Adipocyte (in vitro differentiated cells): ENCODE measurements at regions not wholly inside any gene's neighbourhood (a gene's known extent, or its start where the extent isn't known, plus 50 kb on each side); places are given as distances from the start of the nearest gene placed in this dataset.
"Not testable (repeated sequence)": the region's sequence is repeated elsewhere in the genome, so short reads cannot be mapped to it uniquely, and the experiment has no call there.

Experiments used
- DNase-seq: peaks from one replicate; pipeline ENCODE4 v3.0.0-alpha.2; 2015; ENCODE audit warnings: low read depth
- H3K27me3 ChIP-seq: replicated peaks from 2 replicates; pipeline ENCODE4 v1.7.0; 2013; ENCODE audit warnings: mild to moderate bottlenecking, low read length, moderate library complexity; ENCODE audit not compliant: control insufficient read depth, insufficient read depth
- H3K36me3 ChIP-seq: 2 replicates; pipeline ENCODE4 v1.7.0; 2013; ENCODE audit warnings: low read length, mild to moderate bottlenecking, moderate library complexity; ENCODE audit not compliant: control insufficient read depth, insufficient read depth, severe bottlenecking
- H3K4me1 ChIP-seq: 2 replicates; pipeline ENCODE4 v1.7.0; 2013; ENCODE audit warnings: mild to moderate bottlenecking, low read length, moderate library complexity; ENCODE audit not compliant: control insufficient read depth, insufficient read depth
- H3K4me3 ChIP-seq: 2 replicates; pipeline ENCODE4 v1.7.0; 2013; ENCODE audit warnings: mild to moderate bottlenecking, low read length, moderate library complexity
- H3K9ac ChIP-seq: 2 replicates; pipeline ENCODE4 v1.7.0; 2013; ENCODE audit warnings: mild to moderate bottlenecking, low read length, moderate library complexity
- H3K9me3 ChIP-seq: 2 replicates; pipeline ENCODE4 v1.7.0; 2013; ENCODE audit warnings: mild to moderate bottlenecking, low read length, moderate library complexity; ENCODE audit not compliant: control insufficient read depth

DNA sequence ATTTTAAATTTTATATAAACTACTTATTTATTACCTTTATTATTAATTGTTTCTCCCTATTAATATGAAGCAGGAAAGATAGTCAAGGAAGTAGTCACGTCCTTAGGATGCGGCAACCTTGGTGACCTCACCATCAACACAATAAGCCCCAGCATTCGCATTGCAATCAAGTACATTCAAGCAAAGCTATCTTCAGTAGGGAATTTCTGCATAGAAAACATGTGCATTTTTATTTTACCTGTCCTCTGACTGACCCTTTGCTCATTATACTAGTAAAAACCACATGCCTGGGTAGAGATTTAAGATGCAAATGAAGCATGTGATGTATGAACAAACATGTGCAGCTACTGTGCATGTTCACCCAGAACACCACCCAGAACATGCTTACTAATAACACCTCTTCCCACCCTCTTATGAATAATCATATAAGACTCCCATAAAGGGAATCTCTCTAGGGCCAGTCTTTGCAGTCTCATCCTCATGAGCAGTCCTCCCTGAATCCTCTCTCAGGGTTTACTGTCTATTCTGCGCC, 869.6 kb downstream of the TAF11L14 start:
- Histone ChIP-seq H3K9me3 (peaks cover 3% of the 10 kb centered on the region), H3K4me1 (no peaks in the 10 kb centered on the region)

DNA sequence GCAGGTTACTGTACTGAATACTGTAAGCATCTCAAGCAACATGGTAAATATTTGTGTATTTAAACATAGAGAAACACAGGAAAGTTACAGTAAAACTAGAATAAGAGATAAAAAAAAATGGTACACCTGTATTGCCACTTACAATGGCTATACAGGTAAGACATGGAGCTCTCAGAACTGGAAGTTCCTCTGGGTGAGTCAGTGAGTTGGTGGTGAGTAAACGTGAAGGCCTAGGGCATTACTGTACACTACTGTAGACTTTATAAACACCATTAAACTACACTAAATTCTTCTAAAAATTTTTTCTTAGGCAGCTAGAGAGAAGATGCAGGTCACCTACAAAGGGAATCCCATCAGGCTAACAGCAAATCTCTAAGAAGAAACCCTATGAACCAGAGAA, 872.9 kb downstream of the TAF11L14 start:
- DNase-seq = no peak
- H3K9ac ChIP-seq = no peak overlapping the region
- no peaks in the 10 kb centered on the region for H3K27me3 ChIP-seq
- H3K9me3 ChIP-seq = peaks cover 3% of the 10 kb centered on the region
- H3K4me3 ChIP-seq = no peak overlapping the region
- no peaks in the 10 kb centered on the region for H3K4me1 ChIP-seq
- no peaks in the 10 kb centered on the region for H3K36me3 ChIP-seq

More for the DNA sequence above, 869.6 kb downstream of the TAF11L14 start:
- no peaks in the 10 kb centered on the region for H3K27me3 ChIP-seq
- no peak for DNase-seq
- H3K36me3 ChIP-seq = no peaks in the 10 kb centered on the region
- H3K9ac ChIP-seq = no peak overlapping the region
- no peak overlapping the region for H3K4me3 ChIP-seq

DNA sequence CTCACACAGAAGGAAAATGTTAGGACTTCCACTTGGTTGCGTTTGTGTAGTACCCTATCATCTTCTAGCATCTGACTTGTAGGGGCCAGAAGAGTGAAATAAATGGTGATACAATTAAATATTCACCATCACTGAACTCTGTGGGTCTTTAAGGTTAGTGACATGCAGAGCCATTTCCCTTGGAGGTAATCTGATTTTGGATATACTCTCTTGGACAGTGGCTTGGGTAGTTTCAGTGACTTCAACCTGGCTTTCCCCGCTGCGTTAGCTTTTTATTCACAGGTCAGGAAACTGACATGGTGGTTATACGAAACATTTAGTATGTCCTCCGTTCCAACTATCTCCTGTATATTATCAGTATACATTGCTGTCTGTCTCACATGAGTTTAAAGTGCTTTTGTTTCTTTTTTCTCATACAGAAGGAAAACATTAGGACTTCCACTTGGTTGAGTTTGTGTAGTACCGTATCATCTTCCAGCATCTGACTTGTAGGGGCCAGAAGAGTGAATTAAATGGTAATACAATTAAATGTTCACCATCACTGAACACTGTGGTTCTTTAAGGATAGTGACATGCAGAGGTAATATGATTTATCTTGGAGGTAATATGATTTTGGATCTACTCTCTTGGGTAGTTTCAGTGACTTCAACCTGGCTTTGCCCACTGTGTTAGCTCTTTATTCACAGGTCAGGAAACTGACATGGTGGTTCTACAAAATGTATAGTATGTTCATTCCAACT, 883.6 kb downstream of the TAF11L14 start:
- H3K4me1 ChIP-seq = no peaks in the 10 kb centered on the region
- DNase-seq = no peak
- no peaks in the 10 kb centered on the region for H3K36me3 ChIP-seq
- peaks cover 4% of the 10 kb centered on the region for H3K9me3 ChIP-seq
- H3K4me3 ChIP-seq = no peak overlapping the region
- no peaks in the 10 kb centered on the region for H3K27me3 ChIP-seq
- H3K9ac ChIP-seq = no peak overlapping the region

DNA sequence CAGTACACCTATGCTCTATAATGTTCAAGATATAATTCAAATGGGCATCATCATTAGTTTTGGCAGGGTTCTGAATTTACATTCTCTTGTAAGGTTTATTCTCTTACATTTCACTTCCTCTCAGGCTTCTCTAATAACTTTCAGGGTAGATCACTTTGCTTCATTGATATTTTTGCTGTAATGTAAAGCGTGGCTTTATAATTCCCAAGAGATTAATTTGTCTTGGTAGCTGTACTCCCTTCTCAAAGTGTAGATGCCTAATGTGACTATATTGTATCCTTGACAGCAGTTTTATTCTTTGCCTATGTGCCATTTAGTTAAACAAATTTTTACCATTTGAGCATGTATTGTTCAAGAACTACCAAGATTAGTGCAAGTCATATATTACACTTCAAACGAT, 889.1 kb downstream of the TAF11L14 start:
- no peak for DNase-seq
- peaks cover 4% of the 10 kb centered on the region for H3K9me3 ChIP-seq
- H3K36me3 ChIP-seq = no peaks in the 10 kb centered on the region
- H3K4me3 ChIP-seq = no peak overlapping the region
- H3K4me1 ChIP-seq = no peaks in the 10 kb centered on the region
- no peak overlapping the region for H3K9ac ChIP-seq
- H3K27me3 ChIP-seq = no peaks in the 10 kb centered on the region

DNA sequence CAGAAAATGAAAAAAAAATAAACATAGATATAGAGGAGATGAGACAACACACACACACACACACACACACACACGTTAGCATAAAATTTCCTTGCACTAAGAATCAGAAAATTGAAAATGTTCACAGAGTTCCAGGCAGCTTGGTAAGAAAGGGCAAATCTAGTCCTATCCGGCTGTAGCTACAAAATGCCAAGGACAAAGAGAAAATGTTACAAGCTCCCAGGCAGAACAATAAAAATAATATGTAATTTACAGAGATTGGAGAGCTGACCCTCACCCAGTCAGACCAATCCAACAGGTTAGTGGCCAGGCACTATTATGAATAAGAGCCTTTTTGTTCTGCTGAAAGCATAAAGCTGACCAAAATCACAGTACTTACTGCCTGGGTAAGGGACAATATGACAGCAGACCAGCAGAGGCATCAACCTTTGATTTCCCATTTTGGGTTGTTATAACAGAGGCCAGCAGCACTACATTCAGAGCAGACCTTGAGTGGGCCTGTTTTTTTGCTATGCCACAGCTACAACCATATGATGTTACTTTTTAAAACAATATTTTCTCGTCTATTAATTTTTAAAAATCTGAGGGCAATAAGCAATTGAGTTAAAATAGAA, 892.6 kb downstream of the TAF11L14 start:
- Histone ChIP-seq H3K4me1 (no peaks in the 10 kb centered on the region), H3K9me3 (no peaks in the 10 kb centered on the region), H3K36me3 (no peaks in the 10 kb centered on the region), H3K9ac (no peak overlapping the region), H3K27me3 (no peaks in the 10 kb centered on the region), H3K4me3 (no peak overlapping the region)
- no peak for DNase-seq

DNA sequence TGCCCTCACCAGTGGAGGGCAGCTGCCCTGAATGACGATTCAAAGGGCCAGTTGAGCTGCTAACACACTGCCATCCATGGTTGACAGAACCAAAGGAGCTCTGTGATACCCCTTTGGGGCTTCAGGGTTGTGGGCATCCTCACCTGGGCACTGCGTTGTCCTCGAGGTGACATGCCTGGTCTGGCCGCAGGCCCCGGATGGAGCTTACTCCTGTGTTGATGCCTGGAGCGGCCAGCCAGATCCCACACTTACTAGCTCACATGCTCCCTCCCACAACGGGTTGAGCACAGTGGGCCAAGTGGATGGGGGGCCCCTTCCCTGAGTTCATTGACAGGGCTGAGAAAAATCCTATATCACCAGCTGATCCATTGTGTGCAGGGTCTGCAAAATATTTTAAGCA, 898.9 kb downstream of the TAF11L14 start:
- H3K9ac ChIP-seq = no peak overlapping the region
- H3K4me3 ChIP-seq = no peak overlapping the region
- no peak for DNase-seq
- no peaks in the 10 kb centered on the region for H3K9me3 ChIP-seq
- H3K27me3 ChIP-seq = no peaks in the 10 kb centered on the region
- no peaks in the 10 kb centered on the region for H3K4me1 ChIP-seq
- H3K36me3 ChIP-seq = no peaks in the 10 kb centered on the region

DNA sequence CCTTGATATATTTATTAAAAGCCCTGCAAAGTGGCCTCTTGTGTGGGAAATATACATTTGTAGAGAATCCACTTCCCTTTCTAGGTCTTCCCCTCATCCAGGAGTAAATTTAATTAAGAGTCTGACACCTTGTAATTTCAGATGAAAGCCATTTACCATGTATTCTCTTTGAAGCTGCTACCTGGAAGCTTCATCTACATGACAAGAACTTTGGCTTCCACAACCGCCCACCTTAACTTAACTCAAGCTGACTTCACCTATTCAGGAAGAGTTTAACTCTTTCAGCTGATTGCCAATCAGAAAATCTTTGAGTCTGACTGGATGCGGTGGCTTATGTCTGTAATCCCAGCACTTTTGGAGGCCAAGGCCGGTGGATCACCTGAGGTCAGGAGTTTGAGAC, 899.9 kb downstream of the TAF11L14 start:
- Histone ChIP-seq H3K9me3 (no peaks in the 10 kb centered on the region), H3K4me1 (no peaks in the 10 kb centered on the region), H3K4me3 (no peak overlapping the region), H3K36me3 (no peaks in the 10 kb centered on the region), H3K27me3 (no peaks in the 10 kb centered on the region), H3K9ac (no peak overlapping the region)
- no peak for DNase-seq

DNA sequence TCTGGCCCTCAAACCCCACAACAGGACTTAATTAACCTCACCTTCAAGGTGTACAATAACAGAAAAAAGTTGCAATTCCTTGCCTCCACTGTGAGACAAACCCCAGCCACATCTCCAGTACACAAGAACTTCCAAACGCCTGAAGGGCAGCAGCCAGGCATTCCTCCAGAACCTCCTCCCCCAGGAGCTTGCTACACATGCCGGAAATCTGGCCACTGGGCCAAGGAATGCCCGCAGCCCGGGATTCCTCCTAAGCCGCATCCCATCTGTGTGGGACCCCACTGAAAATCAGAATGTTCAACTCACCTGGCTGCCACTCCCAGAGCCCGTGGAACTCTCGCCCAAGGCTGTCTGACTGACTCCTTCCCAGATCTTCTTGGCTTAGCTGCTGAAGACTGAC, 901.5 kb downstream of the TAF11L14 start:
- not testable (repeated sequence) for H3K9ac ChIP-seq, DNase-seq, H3K27me3 ChIP-seq

DNA sequence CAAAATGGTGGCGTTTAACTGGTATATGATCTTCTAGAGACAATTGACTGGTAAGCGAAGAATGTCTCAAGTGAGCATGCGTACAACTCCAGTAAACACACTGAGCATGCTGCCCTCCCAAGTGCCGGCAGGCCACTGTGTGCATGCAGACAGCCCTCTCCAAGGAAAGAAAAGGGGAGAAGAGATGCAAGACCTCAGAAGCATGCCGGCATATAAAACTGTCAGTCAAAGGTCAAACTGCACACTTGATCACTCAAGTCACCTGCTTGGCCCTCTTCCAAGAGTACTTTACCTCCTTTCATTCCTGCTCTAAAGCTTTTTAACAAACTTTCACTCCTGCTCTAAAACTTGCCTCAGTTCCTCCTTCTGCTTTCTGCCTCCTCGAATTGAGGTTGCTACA, 910.2 kb downstream of the TAF11L14 start:
- Histone ChIP-seq H3K4me1 (no peaks in the 10 kb centered on the region), H3K9me3 (peaks cover under 1% of the 10 kb centered on the region), H3K27me3 (no peaks in the 10 kb centered on the region), H3K36me3 (no peaks in the 10 kb centered on the region), H3K4me3 (no peak overlapping the region), H3K9ac (no peak overlapping the region)
- no peak for DNase-seq

More for the DNA sequence above, 901.5 kb downstream of the TAF11L14 start:
- H3K36me3 ChIP-seq, H3K9me3 ChIP-seq, H3K4me1 ChIP-seq, H3K4me3 ChIP-seq: not testable (repeated sequence)

DNA sequence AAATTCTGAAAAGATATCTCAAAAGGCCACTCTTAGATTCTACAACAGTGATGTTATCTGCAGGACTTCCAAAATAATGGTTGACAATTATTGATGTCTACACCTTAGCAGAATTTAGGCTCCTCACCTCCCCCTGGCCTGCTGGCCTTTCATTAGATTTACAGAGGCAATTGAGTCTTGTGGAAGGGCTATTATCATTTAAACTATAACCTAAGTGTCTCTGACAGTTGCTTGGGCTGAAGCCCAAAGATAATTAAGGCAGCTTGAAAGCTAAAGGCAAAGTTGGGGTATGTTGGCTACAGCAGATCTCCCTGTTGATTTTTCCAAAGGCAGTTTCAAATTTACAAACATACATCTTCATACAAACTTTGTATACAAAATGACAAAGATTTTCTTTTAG, 912.3 kb downstream of the TAF11L14 start:
- H3K4me3 ChIP-seq = no peak overlapping the region
- no peak for DNase-seq
- H3K4me1 ChIP-seq = no peaks in the 10 kb centered on the region
- no peaks in the 10 kb centered on the region for H3K27me3 ChIP-seq
- peaks cover 4% of the 10 kb centered on the region for H3K9me3 ChIP-seq
- no peaks in the 10 kb centered on the region for H3K36me3 ChIP-seq
- no peak overlapping the region for H3K9ac ChIP-seq

DNA sequence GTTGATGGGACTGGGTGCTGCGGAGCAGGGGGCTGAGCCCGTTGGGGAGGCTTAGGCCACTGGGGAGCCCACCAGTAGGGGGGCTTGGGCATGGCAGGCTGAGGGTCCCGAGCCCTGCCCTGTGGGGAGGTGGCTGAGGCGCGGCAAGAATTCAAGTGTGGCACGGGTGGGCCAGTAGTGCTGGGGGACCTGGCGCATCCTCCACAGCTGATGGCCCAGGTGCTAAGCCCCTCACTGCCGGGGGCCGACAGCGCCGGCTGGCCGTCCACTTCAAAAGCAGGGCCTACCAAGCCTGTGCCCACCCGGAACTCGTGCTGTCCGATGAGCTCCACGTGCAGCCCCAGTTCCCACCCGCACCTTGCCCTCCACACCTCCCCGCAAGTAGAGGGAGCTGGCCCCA, 917.5 kb downstream of the TAF11L14 start:
- Histone ChIP-seq H3K9ac (no peak overlapping the region), H3K9me3 (peaks cover 4% of the 10 kb centered on the region)
- DNase-seq = no peak

More for the DNA sequence above, 917.5 kb downstream of the TAF11L14 start:
- Histone ChIP-seq H3K4me3 (no peak overlapping the region), H3K36me3 (no peaks in the 10 kb centered on the region), H3K4me1 (no peaks in the 10 kb centered on the region), H3K27me3 (no peaks in the 10 kb centered on the region)
